Amniotic stem cell (primary cell): ENCODE measurements at regions not wholly inside any gene's neighbourhood (a gene's known extent, or its start where the extent isn't known, plus 50 kb on each side); places are given as distances from the start of the nearest gene placed in this dataset.
"Not testable (repeated sequence)": the region's sequence is repeated elsewhere in the genome, so short reads cannot be mapped to it uniquely, and the experiment has no call there.

Source experiments
- DNase-seq: peaks from one replicate; lab custom pipeline; 2025; lab: John Stamatoyannopoulos, UW

DNA sequence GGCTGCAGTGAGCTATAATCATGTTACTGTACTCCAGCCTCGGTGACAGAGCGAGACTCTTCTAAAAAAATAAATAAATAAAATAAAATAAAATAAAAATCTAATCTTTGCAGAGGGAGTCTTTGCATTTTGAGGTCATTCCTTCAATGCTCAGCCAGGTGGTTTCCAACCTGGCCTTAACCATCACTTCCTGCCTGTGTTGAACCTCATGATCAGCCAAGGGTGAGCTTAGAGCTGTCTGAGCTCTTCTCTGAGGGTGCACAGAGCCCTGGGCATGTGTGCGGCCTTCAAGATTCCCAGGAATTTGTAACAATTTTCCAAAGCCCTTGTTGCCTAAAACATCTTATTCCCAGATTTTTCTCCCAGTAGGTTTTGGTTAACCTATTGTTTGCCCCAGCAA, 94.3 kb downstream of the KCNJ12 start:
- DNase-seq: not testable (repeated sequence)

DNA sequence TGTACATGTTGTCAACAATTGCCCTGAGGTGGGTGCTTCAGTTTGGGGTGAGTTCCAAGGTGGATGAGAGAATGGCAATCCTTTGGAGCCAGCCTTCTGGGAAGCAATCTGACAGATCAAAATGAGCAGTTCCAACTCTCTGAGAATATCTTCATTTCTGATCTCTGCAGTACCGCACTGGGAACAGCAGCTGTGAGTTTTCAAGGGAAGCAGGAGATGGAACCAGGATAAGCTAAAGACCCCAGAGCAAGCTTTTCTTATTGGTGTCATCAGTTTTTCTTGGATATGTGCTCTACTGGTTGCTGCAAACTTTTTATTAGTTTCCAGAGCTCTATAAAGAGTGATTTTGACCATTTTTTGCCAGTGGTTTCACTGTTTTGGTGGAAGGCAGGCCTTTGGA, 94.7 kb downstream of the KCNJ12 start:
- DNase-seq: no peak

DNA sequence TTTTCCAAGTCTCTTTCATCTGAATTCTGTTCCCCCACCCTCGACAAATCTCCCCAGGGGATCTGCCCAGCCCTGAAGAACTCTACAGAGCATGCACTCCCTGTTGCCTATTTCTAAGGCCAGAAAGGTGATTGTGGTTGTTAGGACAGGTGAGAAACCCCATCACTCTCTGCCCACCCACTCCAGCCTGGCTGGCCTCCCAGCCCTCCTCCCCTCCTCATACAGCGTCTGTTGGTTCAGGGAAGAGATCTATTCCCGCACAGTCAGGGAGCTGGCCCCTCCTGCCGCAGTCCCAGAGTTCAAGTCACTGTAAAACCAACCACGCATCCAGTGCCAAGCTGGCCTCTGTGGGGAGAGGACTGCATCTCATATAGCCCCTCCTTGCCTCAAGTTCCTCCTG, 98.7 kb downstream of the KCNJ12 start:
- DNase-seq: no peak

DNA sequence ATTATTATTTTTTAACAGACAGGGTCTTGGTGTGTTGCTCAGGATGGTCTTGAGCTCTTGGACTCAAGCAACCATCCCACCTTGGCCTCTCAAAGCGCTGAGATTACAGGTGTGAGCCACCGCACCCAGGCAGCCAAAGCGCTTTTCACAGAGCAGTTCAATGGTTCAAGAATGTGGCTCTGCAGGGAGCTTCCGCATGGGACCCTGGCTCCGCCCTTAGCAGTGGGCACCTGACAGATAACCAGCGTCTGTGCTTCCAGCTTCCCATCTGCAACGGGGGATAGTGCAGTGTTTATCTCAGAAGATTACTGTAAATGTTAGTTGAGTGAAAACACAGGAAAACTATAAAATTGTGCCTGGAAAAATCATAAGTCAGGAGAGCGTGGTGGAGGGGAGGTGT, 99.4 kb downstream of the KCNJ12 start:
- DNase-seq: no peak

DNA sequence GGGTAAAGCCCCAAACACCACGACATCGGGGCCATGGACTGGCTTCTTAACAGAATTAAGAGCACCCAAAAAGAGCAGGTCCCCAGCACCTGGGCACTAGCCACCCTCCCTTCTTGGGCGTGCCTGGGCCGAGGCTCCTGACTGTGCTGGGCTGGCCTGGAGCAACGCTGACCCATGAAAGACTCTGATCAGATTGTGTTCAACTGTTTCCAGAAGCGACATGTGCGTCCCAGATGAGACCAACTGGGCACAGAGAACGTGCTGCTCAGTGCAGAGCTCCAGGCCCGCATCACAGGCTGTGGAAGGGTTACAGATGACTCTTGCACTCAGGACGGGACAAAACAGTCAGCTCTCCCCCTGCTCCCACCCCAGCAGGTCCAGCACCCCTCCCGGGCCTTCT, 100.7 kb downstream of the KCNJ12 start:
- DNase-seq: no peak

DNA sequence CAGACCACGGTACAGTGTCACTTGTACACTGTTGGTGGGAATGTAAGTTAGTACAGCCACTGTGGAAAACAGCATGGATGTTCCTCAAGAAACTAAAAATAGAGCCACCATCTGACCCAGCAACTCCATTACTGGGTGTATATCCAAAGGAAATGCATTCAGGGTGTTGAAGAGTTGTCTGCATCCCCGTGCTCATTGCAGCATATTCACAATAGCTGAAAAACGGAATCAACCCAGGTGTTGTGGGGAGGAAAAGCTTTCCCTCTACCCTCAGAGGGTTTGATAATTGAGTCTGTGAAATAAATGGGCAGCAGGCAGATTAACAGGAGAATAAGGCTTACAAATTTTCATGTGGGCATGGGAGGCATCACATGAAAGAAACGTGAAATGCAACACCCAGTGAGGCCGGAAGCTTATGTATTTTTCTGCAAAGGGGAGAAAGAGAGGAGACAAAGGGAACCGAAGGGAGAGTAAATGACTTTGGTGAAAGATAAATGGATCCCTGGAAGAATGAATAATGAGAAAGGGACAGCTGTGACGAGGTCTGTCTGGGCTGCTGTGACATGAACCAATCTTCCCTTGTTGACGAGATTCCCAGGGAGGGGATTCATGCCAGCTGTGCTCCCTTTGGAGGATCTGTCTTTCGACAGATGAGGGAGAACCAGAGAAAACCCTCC, 106.2 kb downstream of the KCNJ12 start:
- DNase-seq: no peak

DNA sequence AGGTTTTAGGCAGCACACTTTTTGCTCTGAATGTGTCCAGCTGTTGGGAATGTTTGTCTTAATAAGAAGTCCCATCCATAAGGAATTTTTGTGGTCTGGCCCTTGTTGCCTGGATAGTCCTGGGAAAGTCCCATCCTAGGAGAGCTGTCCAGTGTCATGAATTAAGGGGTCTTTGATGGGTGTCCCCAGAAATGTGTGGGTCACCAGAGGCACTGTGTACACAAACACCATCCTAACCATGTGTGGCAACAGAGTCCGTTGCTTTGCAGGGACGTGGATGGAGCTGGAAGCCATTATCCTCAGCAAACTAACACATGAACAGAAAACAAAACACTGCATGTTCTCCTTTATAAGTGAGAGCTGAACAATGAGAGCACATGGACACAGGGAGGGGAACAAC, 111.9 kb downstream of the KCNJ12 start:
- DNase-seq: not testable (repeated sequence)

DNA sequence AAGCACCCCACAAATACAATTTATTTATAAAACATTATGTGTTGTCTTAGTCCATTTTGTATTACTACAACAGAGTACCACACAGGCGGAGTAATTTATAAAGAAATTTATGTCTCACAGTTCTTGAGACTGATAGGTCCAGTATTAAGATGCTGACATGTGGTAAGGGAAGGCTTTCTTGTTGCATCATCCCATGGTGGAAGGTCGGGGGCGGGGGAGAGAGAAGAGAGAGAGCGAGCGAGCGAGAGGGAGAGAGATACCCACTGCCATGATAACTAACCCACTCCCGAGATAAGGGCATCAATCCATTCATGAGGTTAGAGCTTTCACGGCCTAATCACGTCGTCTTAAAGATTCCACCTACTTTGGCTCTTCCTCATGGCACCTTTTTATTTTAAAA, 117.8 kb downstream of the KCNJ12 start:
- no peak for DNase-seq

DNA sequence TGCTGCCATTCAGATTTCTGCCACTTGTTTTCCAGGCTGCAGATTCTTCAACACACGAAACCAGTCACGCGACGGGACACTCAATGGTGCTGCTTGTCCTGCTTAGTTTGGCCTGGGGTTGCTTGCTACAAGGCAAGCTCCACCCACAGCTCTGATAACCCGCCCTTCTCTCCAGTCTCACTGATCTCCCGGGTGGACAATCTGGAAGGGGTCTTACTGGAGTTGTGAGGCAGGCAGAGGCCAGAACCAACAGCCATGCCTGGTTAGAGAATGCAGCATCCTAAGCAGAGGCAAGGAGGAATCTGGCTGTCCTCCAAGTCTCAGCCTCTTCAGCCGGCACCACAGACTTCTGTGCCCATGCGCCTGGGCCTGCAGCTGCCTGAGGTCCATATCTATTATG, 119.1 kb downstream of the KCNJ12 start:
- no peak for DNase-seq

DNA sequence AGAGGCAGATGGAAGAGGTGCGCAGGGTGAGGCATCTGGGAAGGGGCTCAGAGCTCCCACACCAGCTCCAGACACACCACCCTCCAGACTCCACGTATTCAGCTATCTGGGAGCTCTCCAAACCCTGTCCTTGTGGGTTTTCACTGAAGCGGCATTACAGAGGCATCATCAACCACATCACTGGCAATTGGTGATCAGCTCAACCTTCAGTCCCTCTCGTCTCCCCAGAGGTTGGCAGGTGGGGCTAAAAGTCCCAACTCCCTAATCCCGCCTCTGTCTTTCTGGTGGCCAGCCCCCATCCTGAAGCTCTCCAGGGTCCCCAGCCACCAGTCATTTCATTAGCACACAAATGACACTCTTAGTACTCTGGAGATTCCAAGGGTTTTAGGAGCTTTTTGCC, 123.9 kb downstream of the KCNJ12 start:
- no peak for DNase-seq

DNA sequence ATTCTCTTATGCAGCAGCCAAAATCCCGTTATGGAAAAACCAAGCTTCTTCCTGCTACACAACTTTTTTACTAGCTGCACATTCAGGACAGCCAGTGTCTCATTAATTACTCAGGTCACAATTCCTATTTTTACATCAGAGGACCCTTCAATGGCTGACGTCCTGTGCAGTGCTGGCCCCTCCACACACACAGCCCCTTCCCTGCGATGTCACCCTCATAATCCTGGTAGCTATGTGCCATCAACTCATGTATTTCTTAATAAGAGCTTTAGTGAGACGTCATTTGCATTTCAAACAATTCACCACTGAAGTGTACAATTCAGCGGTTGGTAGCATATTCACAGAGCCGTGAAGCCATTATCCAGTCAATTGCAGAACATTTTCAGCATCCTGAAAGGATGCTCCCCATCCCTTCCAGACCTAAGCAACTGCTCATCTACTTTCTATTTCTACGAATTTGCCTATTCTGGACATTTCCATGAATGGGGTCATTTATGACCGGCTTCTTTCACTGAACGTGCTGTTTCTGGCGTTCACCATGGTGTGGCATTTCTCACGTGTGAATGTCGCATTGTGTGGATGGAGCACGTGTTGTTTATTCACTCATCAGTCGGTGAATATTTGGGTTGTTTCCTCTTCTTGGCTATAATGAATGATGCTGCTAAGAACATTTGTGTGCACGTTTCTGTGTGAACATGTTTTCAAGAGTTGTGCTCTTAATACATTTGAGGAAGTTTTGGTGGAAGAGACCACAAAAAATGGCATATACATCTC, 126.0 kb downstream of the KCNJ12 start:
- not testable (repeated sequence) for DNase-seq

DNA sequence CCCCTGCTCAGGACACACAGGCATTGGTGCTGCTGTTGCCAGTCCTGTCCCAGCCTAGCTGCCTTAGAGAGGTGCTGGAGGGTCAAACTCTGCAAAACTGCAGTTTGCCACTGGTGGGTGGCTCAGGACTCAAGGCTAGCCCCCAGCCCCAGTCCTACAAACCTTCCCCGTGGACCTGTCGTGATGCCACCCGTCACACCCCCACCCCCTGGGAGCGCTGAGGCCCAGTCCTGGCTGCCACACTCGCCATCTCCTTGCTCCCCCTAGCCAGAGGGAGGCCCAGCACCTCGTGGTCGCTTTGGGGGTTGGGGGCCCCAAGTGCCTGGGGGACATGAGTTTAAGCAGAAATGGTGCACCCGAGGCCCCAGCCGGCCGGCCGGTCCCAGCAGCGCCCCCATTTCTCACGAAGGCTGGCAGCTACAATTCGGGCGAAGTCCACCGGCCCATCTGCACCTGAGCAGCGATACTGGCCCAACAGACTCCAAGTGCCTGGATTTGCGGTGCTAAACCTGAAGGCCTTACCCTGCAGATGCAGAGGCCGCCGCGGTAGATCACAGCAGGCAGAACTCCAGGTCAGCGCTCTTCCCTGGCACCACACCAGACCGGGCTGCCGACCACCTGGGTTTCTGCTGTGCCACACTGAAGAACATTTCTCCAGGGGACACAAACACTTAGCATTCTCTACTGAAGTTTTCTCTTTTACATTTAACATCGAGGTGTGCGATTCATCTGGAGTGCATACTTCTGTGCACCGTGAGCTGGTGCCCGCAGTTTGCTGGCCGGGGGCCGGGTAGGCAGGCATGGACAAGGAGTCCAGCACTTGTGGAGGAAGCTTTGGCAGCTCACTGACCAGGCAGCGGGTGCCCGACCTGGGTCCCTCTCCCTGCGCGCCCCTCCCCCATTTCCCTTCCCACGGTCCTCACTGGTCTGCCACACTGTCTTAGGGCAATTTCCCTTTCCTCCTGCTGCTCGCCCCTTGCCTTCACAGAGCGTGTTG, 130.0 kb downstream of the KCNJ12 start:
- no peak for DNase-seq

DNA sequence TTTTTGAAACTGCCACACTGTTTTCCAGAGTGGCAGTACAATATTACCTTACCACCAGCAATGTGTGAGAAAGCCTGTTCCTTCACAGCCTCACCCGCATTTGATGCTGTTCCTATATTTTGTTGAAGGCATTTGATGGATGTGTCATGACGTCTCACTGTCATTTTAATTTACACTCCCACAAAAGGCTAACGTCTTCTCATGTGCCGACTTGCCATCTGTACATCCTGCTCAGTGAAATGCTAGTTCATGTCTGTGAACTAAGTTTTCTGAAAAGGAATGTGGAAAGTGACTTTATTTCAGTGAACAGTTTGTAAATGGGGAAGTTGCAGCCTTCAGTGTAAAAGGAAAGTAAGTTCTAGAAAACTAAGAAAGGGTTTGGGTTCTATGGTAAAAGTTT, 131.6 kb downstream of the KCNJ12 start:
- not testable (repeated sequence) for DNase-seq

DNA sequence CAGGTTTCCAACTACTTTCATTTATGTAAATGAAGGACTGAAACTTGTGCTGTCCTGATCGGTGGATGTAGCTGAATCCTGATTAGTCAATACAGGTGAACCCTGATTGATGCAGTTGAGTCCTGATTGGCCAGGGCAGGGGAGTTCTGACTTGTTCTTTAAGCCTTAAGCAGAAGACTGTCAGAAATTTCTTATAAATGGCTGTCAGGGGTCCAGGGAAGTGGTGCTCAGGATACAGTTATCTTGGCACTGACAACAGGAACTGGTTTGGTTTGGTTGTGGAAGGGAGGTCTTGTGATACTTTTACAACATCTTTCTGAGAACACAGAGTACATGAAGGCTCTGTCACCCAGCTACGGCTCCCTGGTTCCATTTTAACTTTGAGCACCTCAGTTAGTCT, 132.1 kb downstream of the KCNJ12 start:
- no peak for DNase-seq

DNA sequence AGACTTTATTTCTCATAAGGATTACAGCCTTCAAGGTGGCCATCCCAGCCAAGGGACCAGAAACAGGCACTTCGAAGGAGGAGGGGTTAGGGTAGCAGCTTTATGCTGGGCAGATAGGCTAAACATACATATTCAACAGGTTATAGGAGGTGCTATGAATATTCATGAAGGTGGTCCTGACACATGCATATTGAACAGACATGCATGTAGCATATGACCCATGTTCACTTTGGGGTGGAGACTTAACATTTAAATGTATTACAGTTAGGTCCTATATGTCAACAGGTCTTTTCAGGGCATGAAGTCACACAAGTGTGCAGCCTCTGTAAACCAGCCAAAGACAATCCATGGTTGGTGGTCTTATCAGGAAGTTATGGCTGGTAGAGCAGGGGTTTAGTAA, 133.2 kb downstream of the KCNJ12 start:
- DNase-seq: not testable (repeated sequence)

DNA sequence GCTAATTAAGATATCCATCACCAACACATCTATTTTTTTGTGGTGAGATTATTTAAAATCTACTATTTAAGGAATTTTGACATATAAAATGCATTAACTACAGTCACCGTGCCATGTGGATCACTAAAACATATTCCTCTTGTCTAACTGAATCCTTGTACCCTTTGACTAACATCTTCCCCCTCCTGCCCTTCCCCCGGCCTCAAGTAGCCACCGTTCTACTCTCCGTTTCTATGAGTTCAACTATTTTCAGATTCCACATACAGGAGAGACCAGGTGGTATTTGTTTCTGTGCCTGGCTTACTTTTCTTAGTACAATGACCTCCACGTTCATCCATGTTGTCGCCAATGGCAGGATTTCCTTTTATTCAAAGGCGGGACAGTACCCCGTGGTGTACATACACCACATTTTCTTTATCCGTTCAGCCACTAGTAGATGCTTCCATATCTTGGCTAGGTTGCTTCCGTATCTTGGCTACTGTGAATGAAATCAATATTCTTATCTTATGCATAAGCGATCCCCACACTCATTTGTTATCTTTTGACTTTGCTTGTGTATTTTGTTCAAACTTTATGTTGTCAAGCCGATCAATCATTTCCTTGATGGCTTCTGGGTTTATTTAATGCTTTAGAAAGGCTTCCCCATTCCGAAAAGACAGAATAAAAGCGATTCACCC, 134.7 kb downstream of the KCNJ12 start:
- DNase-seq: no peak

DNA sequence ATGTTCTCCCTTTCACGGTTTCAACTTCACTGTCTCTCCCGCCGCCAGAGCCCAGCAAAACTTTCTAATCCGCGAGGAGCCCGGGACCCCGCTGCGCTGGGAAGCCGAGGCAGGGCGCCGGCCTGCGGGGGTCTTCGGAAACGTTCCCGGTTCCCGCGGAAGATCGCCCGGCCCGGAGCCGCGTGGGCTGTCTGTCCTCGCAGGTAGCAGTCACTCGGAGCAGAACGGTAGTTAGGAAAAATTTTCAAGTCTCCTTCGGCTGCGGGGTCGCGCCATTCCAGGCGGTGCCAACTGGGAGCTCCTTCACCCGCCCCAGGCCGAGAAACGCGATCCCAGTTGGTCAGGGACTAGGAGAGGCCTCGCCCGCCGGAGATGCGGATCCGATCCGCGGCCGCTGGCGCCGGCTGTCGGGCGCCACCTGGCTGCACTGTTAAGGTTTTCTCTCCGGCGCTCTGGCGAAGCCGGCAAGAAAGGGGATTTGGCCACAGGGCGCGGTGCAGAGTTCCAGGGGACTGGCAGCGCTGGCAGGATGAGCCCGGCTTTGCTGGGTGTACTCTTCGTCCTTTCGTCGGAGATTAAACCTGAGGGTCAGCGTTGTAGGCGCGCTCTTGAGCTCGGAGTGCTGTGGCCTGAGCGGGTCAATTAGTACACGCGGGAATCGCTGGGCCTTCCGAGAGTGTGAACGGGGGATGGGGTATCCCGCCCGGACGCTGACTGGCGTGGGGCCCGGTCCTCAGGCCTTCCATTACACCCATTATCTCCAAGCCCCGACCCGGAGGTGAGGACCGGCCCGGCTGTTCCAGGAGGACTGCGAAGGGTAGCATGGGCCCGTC, 135.4 kb downstream of the KCNJ12 start:
- peak; percentile 36 for DNase-seq

DNA sequence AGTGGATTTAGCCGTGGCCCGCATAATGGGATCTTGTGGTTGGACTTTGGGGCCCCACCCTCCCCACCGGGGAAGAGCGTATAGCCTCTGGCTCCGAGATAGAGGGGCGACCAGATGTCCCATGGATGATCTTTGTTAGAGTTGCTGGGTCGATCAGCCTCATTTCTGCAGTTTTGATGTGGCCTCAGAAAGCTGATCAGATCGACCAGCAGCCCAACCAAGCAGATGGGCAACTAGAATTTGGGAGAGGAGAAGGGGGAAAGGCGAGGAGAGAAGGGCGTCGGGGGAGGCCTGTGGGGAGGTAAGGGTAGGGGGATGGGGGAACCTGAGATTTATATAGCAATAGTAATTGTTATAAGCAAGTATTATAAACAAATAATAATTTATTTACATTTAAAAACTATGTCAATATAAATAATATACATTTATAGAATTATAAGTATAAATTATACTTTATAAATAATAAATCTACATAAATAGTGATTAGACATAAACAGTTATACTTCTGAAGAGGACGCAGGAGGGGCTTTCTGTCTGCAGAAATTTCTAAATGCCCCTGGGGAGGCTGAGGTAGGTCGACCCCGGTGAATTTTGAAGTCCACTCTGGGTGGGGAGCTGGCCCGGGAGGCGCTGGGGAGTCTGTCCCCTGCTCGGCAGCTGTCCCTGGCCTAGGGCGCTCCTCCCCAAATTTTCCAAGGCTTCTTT, 136.3 kb downstream of the KCNJ12 start:
- no peak for DNase-seq

DNA sequence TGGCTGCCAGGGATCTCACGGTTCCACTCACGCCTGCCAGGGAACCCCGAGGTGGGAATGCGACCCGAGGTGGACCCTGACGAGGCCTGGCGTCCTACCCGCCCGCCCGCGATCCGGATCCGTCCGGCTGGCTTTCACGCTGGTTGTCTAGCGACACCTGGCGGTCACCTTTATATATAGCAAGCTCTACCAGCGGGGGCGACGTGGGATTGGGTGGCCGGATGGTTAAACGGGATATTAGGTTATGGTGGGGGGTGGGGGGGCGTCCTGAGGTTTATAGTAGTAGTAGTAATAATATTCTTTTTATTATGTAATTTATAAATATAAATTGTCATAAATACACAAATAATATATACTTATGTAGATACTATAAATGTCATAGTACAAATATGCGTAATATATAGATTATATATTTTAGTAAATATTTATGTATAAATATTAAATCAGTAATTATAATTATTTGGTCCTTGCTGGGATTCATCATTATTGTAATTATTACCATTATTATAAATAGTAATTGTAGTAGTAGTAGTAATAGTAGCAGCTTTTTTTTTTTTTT, 136.9 kb downstream of the KCNJ12 start:
- DNase-seq: peak; percentile 59

DNA sequence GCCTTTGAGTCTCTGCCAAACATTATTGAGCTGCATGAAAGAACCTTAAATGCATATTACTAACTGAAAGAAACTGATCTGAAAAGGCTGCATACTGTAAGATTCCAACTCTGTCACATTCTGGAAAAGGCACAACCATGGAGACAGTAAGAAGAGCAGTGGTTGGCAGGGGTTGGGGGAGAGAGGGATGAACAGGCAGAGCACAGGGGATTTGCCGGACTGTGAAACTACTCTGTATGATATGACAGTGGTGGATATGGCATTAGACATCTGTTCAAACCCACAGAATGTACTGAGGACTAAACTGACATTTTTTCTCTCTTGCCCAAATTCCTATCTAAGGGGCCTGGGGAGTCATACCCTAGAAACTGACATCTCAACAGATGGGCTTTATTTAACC, 138.4 kb downstream of the KCNJ12 start:
- DNase-seq: not testable (repeated sequence)
